Sciatic nerve (tissue), 2 donors: ENCODE measurements at regions not wholly inside any gene's neighbourhood (a gene's known extent, or its start where the extent isn't known, plus 50 kb on each side); places are given as distances from the start of the nearest gene placed in this dataset.
"Not testable (repeated sequence)": the region's sequence is repeated elsewhere in the genome, so short reads cannot be mapped to it uniquely, and the experiment has no call there.

Source experiments
- ATAC-seq: fragments of 200-7000 bp; cut with Tn5 transposase; one replicate; pipeline ENCODE4 v1.9.1; 2020; ENCODE audit warnings: mild to moderate bottlenecking, moderate library complexity
- DNase-seq: peaks from one replicate; pipeline ENCODE4 v3.0.0-alpha.2; 2020; ENCODE audit warnings: low spot score
- intact Hi-C: fragments of 100-400 bp; cut with DNase I; formaldehyde crosslinking; loops from one replicate; pipeline ENCODE4 v1.14.2; 2022
- donor health status: DM: no; HTN: no; CAD: no.
- donor health status: DM: no; HTN: no; CAD: no.

- ATAC-seq: no peak
- no peak for DNase-seq
- intact Hi-C loops: no loop called here
Observed at GRCh38 chr6:140490081-140490480, 1115.6 kb upstream of the CITED2 start.

- ATAC-seq: no peak
- intact Hi-C loops: no loop called here
- DNase-seq: no peak
Observed at GRCh38 chr6:140487586-140487985, 1113.1 kb upstream of the CITED2 start.

GRCh38 chr6:140486450-140487361, 1112.3 kb upstream of the CITED2 start:
- DNase-seq (no peak), ATAC-seq (no peak)
- intact Hi-C loops: no loop called here

GRCh38 chr6:140485740-140486449, 1111.4 kb upstream of the CITED2 start:
- intact Hi-C loops: no loop called here
- DNase-seq (no peak), ATAC-seq (peak; percentile 45)

GRCh38 chr6:140480852-140481251, 1106.4 kb upstream of the CITED2 start:
- DNase-seq (no peak), ATAC-seq (peak; percentile 97)
- intact Hi-C loops: loop anchor here (5.0 kb wide), 1 partner anchor 1116 kb away; no protein-coding TSS in a partner anchor

- DNase-seq: no peak
- intact Hi-C loops: no loop called here
- ATAC-seq: no peak
Observed at GRCh38 chr6:140478631-140479030, 1104.2 kb upstream of the CITED2 start.

- intact Hi-C loops: no loop called here
Observed at GRCh38 chr6:140475086-140475485, 1100.6 kb upstream of the CITED2 start.

GRCh38 chr6:140464720-140465119, 1090.3 kb upstream of the CITED2 start:
- no peak for DNase-seq
- ATAC-seq: no peak
- intact Hi-C loops: no loop called here

More at GRCh38 chr6:140475086-140475485, 1100.6 kb upstream of the CITED2 start:
- no peak for DNase-seq
- ATAC-seq: no peak

GRCh38 chr6:140463312-140463710, 1088.9 kb upstream of the CITED2 start:
- DNase-seq (no peak), ATAC-seq (peak; percentile 9)
- intact Hi-C loops: no loop called here

- ATAC-seq (peak; percentile 91), DNase-seq (no peak)
- intact Hi-C loops: no loop called here
Observed at GRCh38 chr6:140462453-140463311, 1088.2 kb upstream of the CITED2 start.

- DNase-seq (no peak), ATAC-seq (peak; percentile 45)
- intact Hi-C loops: no loop called here
Observed at GRCh38 chr6:140462076-140462452, 1087.6 kb upstream of the CITED2 start.

GRCh38 chr6:140460267-140460666, 1085.8 kb upstream of the CITED2 start:
- no peak for ATAC-seq
- intact Hi-C loops: no loop called here
- no peak for DNase-seq

GRCh38 chr6:140459209-140459608, 1084.8 kb upstream of the CITED2 start:
- ATAC-seq (no peak), DNase-seq (no peak)
- intact Hi-C loops: no loop called here

- ATAC-seq: no peak
- no peak for DNase-seq
- intact Hi-C loops: no loop called here
Observed at GRCh38 chr6:140446241-140446640, 1071.8 kb upstream of the CITED2 start.

GRCh38 chr6:140445474-140446004, 1071.1 kb upstream of the CITED2 start:
- intact Hi-C loops: no loop called here
- no peak for ATAC-seq
- no peak for DNase-seq

- ATAC-seq, DNase-seq, intact Hi-C loops: not testable (repeated sequence)
Observed at GRCh38 chr6:140443112-140443511, 1068.7 kb upstream of the CITED2 start.

- DNase-seq: peak; percentile 77
- intact Hi-C loops: no loop called here
- ATAC-seq: peak; percentile 94
Observed at GRCh38 chr6:140441256-140441655, 1066.8 kb upstream of the CITED2 start.

- DNase-seq (no peak), ATAC-seq (no peak)
- intact Hi-C loops: no loop called here
Observed at GRCh38 chr6:140440223-140440835, 1065.9 kb upstream of the CITED2 start.

- ATAC-seq (no peak), DNase-seq (no peak)
- intact Hi-C loops: no loop called here
Observed at GRCh38 chr6:140438346-140438735, 1063.9 kb upstream of the CITED2 start.
